ENCODE measurements at regions not wholly inside any gene's neighbourhood (a gene's known extent, or its start where the extent isn't known, plus 50 kb on each side); places are given as distances from the start of the nearest gene placed in this dataset.
A peak's percentile ranks its signal among the peaks of the same experiment; 100 is the strongest.

- DNase-seq: no peak
Measured at GRCh38 chr2:136209561-136210454, 91.9 kb upstream of the CXCR4 start.

GRCh38 chr2:136208682-136209420 lies 90.9 kb upstream of the CXCR4 start:
- DNase-seq: no peak

- no peak for DNase-seq
Measured at GRCh38 chr2:136207665-136208064, 89.7 kb upstream of the CXCR4 start.

GRCh38 chr2:136207030-136207623 lies 89.2 kb upstream of the CXCR4 start:
- peak; percentile 20 for DNase-seq

- DNase-seq: no peak
Measured at GRCh38 chr2:136206613-136207012, 88.7 kb upstream of the CXCR4 start.

GRCh38 chr2:136205615-136206014 lies 87.7 kb upstream of the CXCR4 start:
- no peak for DNase-seq

- no peak for DNase-seq
Measured at GRCh38 chr2:136204971-136205370, 87.0 kb upstream of the CXCR4 start.

- no peak for DNase-seq
Measured at GRCh38 chr2:136195226-136195625, 77.3 kb upstream of the CXCR4 start.

- no peak for DNase-seq
Measured at GRCh38 chr2:136191041-136191440, 73.1 kb upstream of the CXCR4 start.

GRCh38 chr2:136189221-136189782 lies 71.4 kb upstream of the CXCR4 start:
- DNase-seq: no peak

GRCh38 chr2:136188086-136188485 lies 70.1 kb upstream of the CXCR4 start:
- DNase-seq: no peak

- DNase-seq: no peak
Measured at GRCh38 chr2:136185981-136186776, 68.2 kb upstream of the CXCR4 start.

- DNase-seq: no peak
Measured at GRCh38 chr2:136183097-136183496, 65.1 kb upstream of the CXCR4 start.

- DNase-seq: no peak
Measured at GRCh38 chr2:136182315-136182714, 64.4 kb upstream of the CXCR4 start.

- DNase-seq: no peak
Measured at GRCh38 chr2:136179602-136179975, 61.6 kb upstream of the CXCR4 start.

- no peak for DNase-seq
Measured at GRCh38 chr2:136178941-136179601, 61.1 kb upstream of the CXCR4 start.

- no peak for DNase-seq
Measured at GRCh38 chr2:136175868-136176267, 57.9 kb upstream of the CXCR4 start.

GRCh38 chr2:136175466-136175865 lies 57.5 kb upstream of the CXCR4 start:
- no peak for DNase-seq

GRCh38 chr2:136173126-136173525 lies 55.2 kb upstream of the CXCR4 start:
- DNase-seq: no peak

- no peak for DNase-seq
Measured at GRCh38 chr2:136171223-136171622, 53.3 kb upstream of the CXCR4 start.

GRCh38 chr2:136168720-136169119 lies 50.8 kb upstream of the CXCR4 start:
- DNase-seq: no peak
